OCI-LY1 (cell line): ENCODE measurements at regions not wholly inside any gene's neighbourhood (a gene's known extent, or its start where the extent isn't known, plus 50 kb on each side); places are given as distances from the start of the nearest gene placed in this dataset.

Experiments used
- H2AFZ ChIP-seq: fragments of 200-600 bp; sonication (generic), shearing (Covaris generic); 2 replicates; pipeline ENCODE4 v1.6.0; 2014; ENCODE audit warnings: antibody characterized with exemption, mild to moderate bottlenecking, low read length
- H3F3A ChIP-seq: fragments of 200-600 bp; sonication (generic), shearing (Covaris generic); 2 replicates; pipeline ENCODE4 v1.6.0; 2014; ENCODE audit warnings: mild to moderate bottlenecking, antibody characterized with exemption, low read length, moderate library complexity; ENCODE audit not compliant: insufficient read depth
- H3K27ac ChIP-seq: fragments of 200-600 bp; sonication (generic); 2 replicates; pipeline ENCODE4 v1.5.1; 2014; ENCODE audit warnings: low read length, mixed run types, mild to moderate bottlenecking, low read depth; ENCODE audit not compliant: poor library complexity, severe bottlenecking
- H3K27me3 ChIP-seq: fragments of 200-600 bp; sonication (generic); 2 replicates; pipeline ENCODE4 v1.6.0; 2014; ENCODE audit warnings: antibody characterized with exemption, mild to moderate bottlenecking, low read length, moderate library complexity; ENCODE audit not compliant: insufficient read depth
- H3K36me3 ChIP-seq: fragments of 200-600 bp; sonication (generic); 2 replicates; pipeline ENCODE4 v1.6.1; 2014; ENCODE audit warnings: mild to moderate bottlenecking, antibody characterized with exemption, low read length, moderate library complexity, mixed read lengths; ENCODE audit not compliant: insufficient read depth
- H3K4me1 ChIP-seq: fragments of 200-600 bp; sonication (generic); 2 replicates; pipeline ENCODE4 v1.5.1; 2014; ENCODE audit warnings: mild to moderate bottlenecking, low read length, moderate library complexity; ENCODE audit not compliant: insufficient read depth, severe bottlenecking
- H3K4me2 ChIP-seq: fragments of 200-600 bp; sonication (generic), shearing (Covaris generic); 2 replicates; pipeline ENCODE4 v1.6.1; 2014; ENCODE audit warnings: low read length
- H3K4me3 ChIP-seq: fragments of 200-600 bp; sonication (generic); 2 replicates; pipeline ENCODE4 v1.5.1; 2014; ENCODE audit warnings: low read length, low read depth, mild to moderate bottlenecking, mixed read lengths; ENCODE audit not compliant: poor library complexity, severe bottlenecking
- H3K79me2 ChIP-seq: fragments of 200-600 bp; shearing (Covaris generic); 2 replicates; pipeline ENCODE4 v1.6.1; 2016; ENCODE audit warnings: mixed run types, low read length, mixed read lengths; ENCODE audit not compliant: insufficient read depth
- H3K9ac ChIP-seq: fragments of 200-600 bp; sonication (generic), shearing (Covaris generic); 2 replicates; pipeline ENCODE4 v1.6.1; 2014; ENCODE audit warnings: mild to moderate bottlenecking, low read length, mixed read lengths
- H3K9me2 ChIP-seq: fragments of 200-600 bp; sonication (generic), shearing (Covaris generic); 2 replicates; pipeline ENCODE4 v1.6.1; 2014; ENCODE audit warnings: low read depth, mild to moderate bottlenecking, low read length, mixed read lengths
- H3K9me3 ChIP-seq: fragments of 200-600 bp; shearing (Covaris generic); 2 replicates; pipeline ENCODE4 v1.6.1; 2014; ENCODE audit warnings: low read length, mixed read lengths
- H4K20me1 ChIP-seq: fragments of 200-600 bp; sonication (generic), shearing (Covaris generic); 2 replicates; pipeline ENCODE4 v1.6.0; 2016; ENCODE audit warnings: mild to moderate bottlenecking, low read length; ENCODE audit not compliant: insufficient read depth
- EZH2 ChIP-seq: fragments of 200-600 bp; sonication (generic), shearing (Covaris generic); IDR thresholded peaks from 2 replicates; pipeline ENCODE4 v1.8.0; 2017; ENCODE audit warnings: borderline replicate concordance, mixed run types, mild to moderate bottlenecking, antibody characterized with exemption, low read length, moderate library complexity, mixed read lengths
- TF ChIP-seq, protein P1 (sequence below): fragments of 200-600 bp; sonication (generic), shearing (Covaris generic); IDR thresholded peaks from 2 replicates; pipeline ENCODE4 v1.5.1; 2017; ENCODE audit warnings: mild to moderate bottlenecking, antibody characterized with exemption, low read length, moderate library complexity, mixed read lengths

DNA sequence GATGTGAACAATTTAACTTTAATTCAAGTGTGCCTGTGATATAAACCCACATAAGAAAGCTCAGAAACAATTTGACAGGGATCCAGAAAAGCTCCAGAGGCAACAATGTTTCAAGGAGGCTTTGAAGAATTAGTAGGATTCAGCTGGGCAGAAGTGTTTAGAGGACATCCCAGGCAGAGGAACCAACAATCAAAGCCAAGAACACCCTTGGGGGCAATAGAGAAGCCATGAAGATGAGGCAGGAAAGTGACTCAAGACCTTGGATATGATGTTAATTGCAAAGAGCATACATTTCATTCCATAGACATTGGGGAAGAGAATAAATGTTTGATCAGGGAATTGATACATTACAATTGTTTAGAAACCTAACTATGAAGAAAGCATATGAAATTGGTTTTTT lies 280.3 kb downstream of the LTN1 start:
- Histone ChIP-seq H3K9me3 (no peaks in the 10 kb centered on the region), H2AFZ (no peak overlapping the region), H3K4me2 (no peak overlapping the region), H3K27ac (no peak overlapping the region), H3F3A (no peaks in the 10 kb centered on the region), H3K27me3 (no peaks in the 10 kb centered on the region), H4K20me1 (no peaks in the 10 kb centered on the region), H3K9ac (no peak overlapping the region), H3K4me3 (no peak overlapping the region), H3K36me3 (no peaks in the 10 kb centered on the region), H3K79me2 (no peaks in the 10 kb centered on the region), H3K4me1 (no peaks in the 10 kb centered on the region), H3K9me2 (no peaks in the 10 kb centered on the region)
- TF ChIP-seq, protein P1, sequence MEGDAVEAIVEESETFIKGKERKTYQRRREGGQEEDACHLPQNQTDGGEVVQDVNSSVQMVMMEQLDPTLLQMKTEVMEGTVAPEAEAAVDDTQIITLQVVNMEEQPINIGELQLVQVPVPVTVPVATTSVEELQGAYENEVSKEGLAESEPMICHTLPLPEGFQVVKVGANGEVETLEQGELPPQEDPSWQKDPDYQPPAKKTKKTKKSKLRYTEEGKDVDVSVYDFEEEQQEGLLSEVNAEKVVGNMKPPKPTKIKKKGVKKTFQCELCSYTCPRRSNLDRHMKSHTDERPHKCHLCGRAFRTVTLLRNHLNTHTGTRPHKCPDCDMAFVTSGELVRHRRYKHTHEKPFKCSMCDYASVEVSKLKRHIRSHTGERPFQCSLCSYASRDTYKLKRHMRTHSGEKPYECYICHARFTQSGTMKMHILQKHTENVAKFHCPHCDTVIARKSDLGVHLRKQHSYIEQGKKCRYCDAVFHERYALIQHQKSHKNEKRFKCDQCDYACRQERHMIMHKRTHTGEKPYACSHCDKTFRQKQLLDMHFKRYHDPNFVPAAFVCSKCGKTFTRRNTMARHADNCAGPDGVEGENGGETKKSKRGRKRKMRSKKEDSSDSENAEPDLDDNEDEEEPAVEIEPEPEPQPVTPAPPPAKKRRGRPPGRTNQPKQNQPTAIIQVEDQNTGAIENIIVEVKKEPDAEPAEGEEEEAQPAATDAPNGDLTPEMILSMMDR, result no peak
- TF ChIP-seq EZH2, result no peak

DNA sequence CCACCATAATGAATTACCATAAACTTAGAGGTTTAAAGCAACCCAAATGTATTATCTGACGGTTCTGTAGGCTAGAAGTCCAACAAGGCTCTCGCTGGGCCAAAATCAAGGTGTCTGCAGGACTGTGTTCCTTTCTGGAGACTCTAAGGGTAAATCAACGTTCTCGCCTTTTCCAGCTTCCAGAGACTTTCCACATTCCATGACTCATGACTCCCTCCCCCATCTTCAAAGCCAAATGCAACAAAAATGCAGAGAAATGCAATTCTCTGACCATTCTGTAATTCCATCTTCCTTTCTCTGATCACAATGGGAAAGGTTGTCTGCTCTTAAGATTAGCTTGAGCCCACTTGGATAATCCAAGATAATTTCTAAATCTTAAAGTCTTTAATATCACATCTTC lies 287.1 kb downstream of the LTN1 start:
- Histone ChIP-seq H3K36me3 (no peaks in the 10 kb centered on the region), H2AFZ (no peak overlapping the region), H3K4me3 (no peak overlapping the region), H3K79me2 (no peaks in the 10 kb centered on the region), H3K27me3 (no peaks in the 10 kb centered on the region), H3K4me2 (no peak overlapping the region), H3K4me1 (no peaks in the 10 kb centered on the region), H3K9me3 (no peaks in the 10 kb centered on the region), H3K27ac (no peak overlapping the region), H3F3A (no peaks in the 10 kb centered on the region), H4K20me1 (no peaks in the 10 kb centered on the region), H3K9me2 (no peaks in the 10 kb centered on the region), H3K9ac (no peak overlapping the region)
- TF ChIP-seq EZH2, result no peak
- TF ChIP-seq, protein P1, result no peak

DNA sequence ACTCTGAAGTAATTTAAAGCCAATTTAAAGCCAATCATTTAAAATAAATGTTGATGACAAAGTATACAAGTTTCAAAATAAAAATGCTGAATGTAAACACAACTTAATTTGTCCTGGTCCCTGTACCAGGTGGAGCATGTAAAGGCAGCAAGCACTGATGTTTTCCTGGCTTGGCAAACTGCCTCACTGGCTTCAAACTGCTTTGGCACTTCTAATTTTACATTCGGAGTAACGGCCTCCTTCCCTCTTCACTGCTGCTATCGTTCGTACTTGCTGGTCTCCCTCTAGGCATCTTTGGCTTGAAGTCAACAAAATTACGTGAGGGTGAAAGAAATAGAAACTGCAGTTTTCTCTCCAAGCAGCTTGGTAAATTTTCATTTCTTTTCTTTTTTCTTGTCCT lies 287.9 kb downstream of the LTN1 start:
- H2AFZ ChIP-seq, result no peak overlapping the region

More for the DNA sequence above, 287.9 kb downstream of the LTN1 start:
- Histone ChIP-seq H3K27me3 (no peaks in the 10 kb centered on the region), H3K4me1 (no peaks in the 10 kb centered on the region), H3K4me2 (no peak overlapping the region), H3K9me3 (no peaks in the 10 kb centered on the region), H3K4me3 (no peak overlapping the region), H3K9ac (no peak overlapping the region), H3K27ac (no peak overlapping the region), H4K20me1 (no peaks in the 10 kb centered on the region), H3F3A (no peaks in the 10 kb centered on the region), H3K79me2 (no peaks in the 10 kb centered on the region), H3K9me2 (no peaks in the 10 kb centered on the region), H3K36me3 (no peaks in the 10 kb centered on the region)
- TF ChIP-seq, protein P1, result no peak
- TF ChIP-seq EZH2, result no peak
